ENCODE measurements at regions not wholly inside any gene's neighbourhood (a gene's known extent, or its start where the extent isn't known, plus 50 kb on each side); places are given as distances from the start of the nearest gene placed in this dataset.

GRCh38 chr9:90070056-90070455 lies 465.2 kb downstream of the GADD45G start:
- TF ChIP-seq GATA3 (IDR thresholded peaks at IDR 0.05; ENCODE audit: low read depth, low read length) (no peak), GATA2 (IDR thresholded peaks at IDR 0.05; ENCODE audit: low read depth, low read length) (no peak)

All from SH-SY5Y (cell line).